Urinary bladder (tissue), 3 donors: ENCODE measurements at regions not wholly inside any gene's neighbourhood (a gene's known extent, or its start where the extent isn't known, plus 50 kb on each side); places are given as distances from the start of the nearest gene placed in this dataset.
A peak's percentile ranks its signal among the peaks of the same experiment; 100 is the strongest.

ENCODE experiments used
- DNase-seq: peaks from one replicate; pipeline ENCODE4 v3.0.0-alpha.2; 2015; ENCODE audit errors: extremely low spot score
- H3K27ac ChIP-seq: one replicate; pipeline ENCODE4 v1.5.1; 2013; ENCODE audit warnings: low read depth, mild to moderate bottlenecking, moderate library complexity
- H3K36me3 ChIP-seq: one replicate; pipeline ENCODE4 v1.6.1; 2013; ENCODE audit warnings: mild to moderate bottlenecking, moderate library complexity; ENCODE audit not compliant: insufficient read depth
- H3K4me1 ChIP-seq: one replicate; pipeline ENCODE4 v1.6.1; 2013; ENCODE audit warnings: mild to moderate bottlenecking, moderate library complexity; ENCODE audit not compliant: insufficient read depth
- H3K4me3 ChIP-seq: one replicate; pipeline ENCODE4 v1.5.1; 2013; ENCODE audit warnings: low read depth, low read length
- WGBS: extraction: QIAGEN DNeasy Blood & Tissue Kit; methylation state at CpG from one replicate; pipeline ENCODE4 v1.1.7; 2013; 5-methylcytosine and 5-hydroxymethylcytosine counted together
- donor health status: healthy with polysubstance abuse.
- donor health status: healthy.

GRCh38 chr2:173629076-173629475, 274.4 kb downstream of the CDCA7 start:
- no peaks in the 10 kb centered on the region for H3K4me1 ChIP-seq
- DNase-seq: no peak
- H3K27ac ChIP-seq: no peak overlapping the region
- H3K4me3 ChIP-seq: no peak overlapping the region
- no peaks in the 10 kb centered on the region for H3K36me3 ChIP-seq

GRCh38 chr2:173630425-173631126, 275.9 kb downstream of the CDCA7 start:
- 55% methylated on average over 9 of the region's 9 CpGs for WGBS
- H3K36me3 ChIP-seq: no peaks in the 10 kb centered on the region
- H3K27ac ChIP-seq: peak overlapping the region; percentile 77
- H3K4me3 ChIP-seq: no peak overlapping the region
- no peaks in the 10 kb centered on the region for H3K4me1 ChIP-seq
- no peak for DNase-seq

DNA sequence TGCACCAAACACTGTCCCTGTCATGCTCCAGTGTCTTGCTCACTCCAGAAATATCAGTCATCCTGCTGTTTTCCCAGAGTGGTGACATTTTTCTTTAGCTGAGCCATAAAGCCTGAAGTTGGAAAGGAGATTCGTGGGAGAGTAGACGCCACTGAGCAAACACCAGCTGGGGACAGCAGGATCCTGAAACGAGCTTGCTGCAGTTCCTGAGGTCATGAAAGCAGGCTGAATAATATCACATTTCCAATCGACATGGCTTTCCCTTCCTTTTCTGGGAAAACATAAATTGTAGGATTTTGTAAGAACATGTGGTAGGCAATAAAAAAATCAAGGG, 276.4 kb downstream of the CDCA7 start:
- no peak overlapping the region for H3K4me3 ChIP-seq
- H3K36me3 ChIP-seq: no peaks in the 10 kb centered on the region
- peak overlapping the region; percentile 56 for H3K27ac ChIP-seq
- no peaks in the 10 kb centered on the region for H3K4me1 ChIP-seq
- DNase-seq: no peak
- WGBS: 19% methylated on average over 4 of the region's 4 CpGs

GRCh38 chr2:173644146-173644545, 289.5 kb downstream of the CDCA7 start:
- no peak for DNase-seq
- Histone ChIP-seq H3K36me3 (no peaks in the 10 kb centered on the region), H3K4me1 (peaks cover 2% of the 10 kb centered on the region), H3K4me3 (no peak overlapping the region), H3K27ac (no peak overlapping the region)
- WGBS: 57% methylated on average over 3 of the region's 3 CpGs

- no peak overlapping the region for H3K4me3 ChIP-seq
- no peak for DNase-seq
- WGBS: 62% methylated on average over 8 of the region's 8 CpGs
- peaks cover 2% of the 10 kb centered on the region for H3K4me1 ChIP-seq
- H3K36me3 ChIP-seq: no peaks in the 10 kb centered on the region
- H3K27ac ChIP-seq: peak overlapping the region; percentile 0
Measured at GRCh38 chr2:173647681-173648311, 293.1 kb downstream of the CDCA7 start.

- no peaks in the 10 kb centered on the region for H3K36me3 ChIP-seq
- DNase-seq: no peak
- WGBS: 89% methylated on average over 2 of the region's 2 CpGs
- H3K4me3 ChIP-seq: no peak overlapping the region
- H3K4me1 ChIP-seq: peaks cover 2% of the 10 kb centered on the region
- peak overlapping the region; percentile 15 for H3K27ac ChIP-seq
Measured at GRCh38 chr2:173648816-173649215, 294.1 kb downstream of the CDCA7 start.

DNA sequence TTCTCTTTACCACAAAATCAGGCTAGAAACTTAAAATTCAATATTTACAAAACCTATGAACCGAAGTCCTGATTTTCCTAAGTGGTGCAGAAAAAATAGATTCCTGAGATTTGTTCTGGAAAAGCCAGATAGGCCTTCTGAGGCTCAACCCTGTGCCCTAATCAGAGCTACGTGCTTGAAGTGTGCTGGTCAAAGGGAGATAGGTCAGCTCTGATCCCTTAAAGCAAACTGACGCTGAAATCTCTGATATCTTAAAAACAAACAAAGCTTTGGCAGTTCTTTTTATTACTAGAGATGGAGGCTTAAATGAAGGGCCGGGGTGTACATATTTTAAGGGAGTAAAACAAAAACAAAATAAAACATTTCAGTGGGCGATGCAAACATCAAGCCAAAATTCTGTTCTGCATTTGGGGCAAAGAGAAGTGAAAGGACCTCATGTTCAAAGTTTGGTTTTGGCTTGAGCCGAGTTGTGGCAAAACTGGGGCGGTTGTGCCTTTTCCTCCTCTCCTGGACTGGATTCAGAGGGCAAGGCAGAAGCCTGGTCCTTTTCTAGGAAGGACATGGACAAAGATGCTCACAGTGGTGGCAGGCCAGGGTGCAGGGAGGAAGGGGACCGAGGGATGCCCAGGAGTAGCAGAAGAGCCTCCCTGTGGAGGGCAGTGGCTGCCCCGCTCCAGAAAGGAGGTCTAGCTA, 295.0 kb downstream of the CDCA7 start:
- Histone ChIP-seq H3K27ac (peak overlapping the region; percentile 62), H3K4me3 (no peak overlapping the region), H3K4me1 (peaks cover 2% of the 10 kb centered on the region), H3K36me3 (no peaks in the 10 kb centered on the region)
- DNase-seq: no peak
- WGBS: 45% methylated on average over 9 of the region's 9 CpGs

DNA sequence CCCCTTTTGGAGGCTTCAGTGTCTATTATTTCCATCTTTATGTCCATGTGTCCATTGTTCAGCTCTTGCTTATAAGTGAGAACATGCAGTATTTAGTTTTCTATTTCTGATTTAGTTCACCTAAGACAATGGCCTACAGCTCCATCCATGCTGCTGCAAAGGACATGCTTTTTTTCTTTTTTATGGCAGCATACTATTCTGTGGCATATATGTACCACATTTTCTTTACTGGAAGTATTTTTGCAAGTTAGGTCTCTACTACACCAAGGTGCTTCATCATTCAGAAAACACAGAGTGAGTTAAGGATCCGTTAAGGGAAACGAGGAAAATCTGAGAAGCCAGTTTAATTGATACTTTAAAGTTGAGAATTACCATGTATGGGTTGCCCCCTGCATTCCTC, 297.2 kb downstream of the CDCA7 start:
- H3K36me3 ChIP-seq: no peaks in the 10 kb centered on the region
- H3K27ac ChIP-seq: no peak overlapping the region
- no peak overlapping the region for H3K4me3 ChIP-seq
- WGBS: over 99% methylated on average over 2 of the region's 2 CpGs
- peaks cover 2% of the 10 kb centered on the region for H3K4me1 ChIP-seq
- DNase-seq: no peak

GRCh38 chr2:173652311-173652710, 297.6 kb downstream of the CDCA7 start:
- Histone ChIP-seq H3K36me3 (no peaks in the 10 kb centered on the region), H3K4me3 (no peak overlapping the region), H3K4me1 (peaks cover 2% of the 10 kb centered on the region), H3K27ac (no peak overlapping the region)
- DNase-seq: no peak
- WGBS: 35% methylated on average over 1 of the region's 1 CpG

DNA sequence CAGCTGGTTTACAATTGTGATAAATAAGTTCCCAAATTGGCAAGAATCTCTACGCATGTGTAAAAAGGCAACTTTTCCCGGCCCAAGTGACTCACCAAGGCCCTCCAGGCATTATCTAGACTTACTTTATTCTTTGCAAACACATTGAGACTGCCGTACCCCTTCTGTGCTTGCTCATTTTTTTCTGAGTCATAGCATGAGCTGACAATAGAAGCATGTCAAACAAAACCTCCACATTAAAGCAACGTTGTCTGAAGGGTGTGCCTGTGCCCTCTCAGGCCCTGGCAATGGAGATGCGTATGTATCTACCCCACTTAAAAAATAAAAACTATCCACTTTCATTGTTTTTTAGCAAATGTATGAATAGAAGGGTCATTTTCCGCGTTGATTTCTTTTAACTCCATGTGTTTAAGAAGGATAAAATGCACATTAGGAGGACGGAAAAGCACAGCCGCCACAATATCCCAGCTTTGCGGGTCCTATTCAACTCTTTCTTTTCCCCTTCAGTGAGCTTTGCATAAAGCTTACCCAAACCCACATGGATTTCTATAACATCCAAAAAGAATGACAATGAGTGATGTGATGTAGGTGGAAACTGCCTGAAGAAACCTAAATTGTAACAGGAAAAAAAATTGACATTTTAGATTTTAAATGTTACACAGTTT, 298.2 kb downstream of the CDCA7 start:
- no peak overlapping the region for H3K4me3 ChIP-seq
- H3K4me1 ChIP-seq: peaks cover 2% of the 10 kb centered on the region
- H3K27ac ChIP-seq: peak overlapping the region; percentile 63
- 51% methylated on average over 10 of the region's 10 CpGs for WGBS
- no peak for DNase-seq
- H3K36me3 ChIP-seq: no peaks in the 10 kb centered on the region

- peaks cover 2% of the 10 kb centered on the region for H3K4me1 ChIP-seq
- no peaks in the 10 kb centered on the region for H3K36me3 ChIP-seq
- peak overlapping the region; percentile 63 for H3K27ac ChIP-seq
- 90% methylated on average over 6 of the region's 6 CpGs for WGBS
- H3K4me3 ChIP-seq: no peak overlapping the region
- no peak for DNase-seq
Measured at GRCh38 chr2:173653432-173653805, 298.7 kb downstream of the CDCA7 start.

DNA sequence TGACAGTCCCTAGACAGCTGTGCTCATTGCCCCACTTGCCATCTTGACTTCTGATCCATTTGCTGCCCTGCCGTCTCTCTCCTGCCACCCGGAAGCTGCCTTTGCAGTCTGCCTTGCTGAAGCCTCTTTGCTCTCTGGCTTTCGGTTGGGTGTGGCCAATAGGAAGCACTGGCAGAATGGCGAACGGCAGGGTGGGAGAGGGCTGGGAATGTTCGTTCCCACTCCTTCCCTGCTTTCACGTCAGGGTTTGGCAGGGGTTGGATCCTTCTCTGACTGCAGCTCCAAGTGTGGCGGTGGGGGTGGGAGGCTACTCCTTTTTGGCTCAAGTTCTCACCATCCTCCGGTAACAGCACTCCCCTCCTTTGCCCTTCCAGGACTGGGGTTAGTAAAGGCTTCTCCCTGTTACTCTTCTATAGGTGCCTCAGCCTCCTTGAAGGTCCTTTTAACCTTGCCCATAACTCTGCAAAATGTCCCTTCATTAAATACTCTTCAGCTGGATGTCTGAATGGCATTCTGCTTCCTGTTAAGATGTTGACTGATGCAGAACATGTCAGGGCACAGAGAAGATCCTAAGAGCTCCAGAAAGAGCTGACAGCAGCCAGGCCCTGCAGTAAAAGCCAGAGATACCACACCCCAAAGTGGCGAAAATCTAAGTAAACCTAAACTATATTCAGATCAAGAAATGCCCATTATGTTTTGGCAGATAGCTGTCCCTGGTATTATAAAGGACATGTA, 299.7 kb downstream of the CDCA7 start:
- H3K4me1 ChIP-seq: no peaks in the 10 kb centered on the region
- H3K36me3 ChIP-seq: no peaks in the 10 kb centered on the region
- DNase-seq: no peak
- 68% methylated on average over 10 of the region's 10 CpGs for WGBS
- H3K4me3 ChIP-seq: no peak overlapping the region
- no peak overlapping the region for H3K27ac ChIP-seq

DNA sequence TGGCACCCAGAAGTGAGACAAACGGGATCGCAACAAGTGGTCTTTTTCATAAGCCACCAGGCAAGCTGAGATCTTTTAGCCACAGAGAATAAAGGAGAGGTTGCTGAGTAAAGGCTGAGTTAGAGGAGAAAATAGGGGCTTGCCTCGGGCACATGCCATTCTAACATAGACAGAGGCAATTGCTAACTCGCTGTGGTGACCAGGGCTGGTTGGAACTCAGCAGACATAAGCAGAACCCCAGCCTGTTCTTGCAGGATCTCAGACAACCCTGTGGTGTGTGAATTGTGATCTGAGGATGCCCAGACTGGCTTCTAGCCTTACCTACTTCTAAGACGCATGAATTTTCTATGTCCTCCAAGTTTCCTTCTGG, 300.2 kb downstream of the CDCA7 start:
- WGBS: 91% methylated on average over 5 of the region's 5 CpGs

More for the DNA sequence above, 300.2 kb downstream of the CDCA7 start:
- H3K4me1 ChIP-seq: no peaks in the 10 kb centered on the region
- no peak overlapping the region for H3K4me3 ChIP-seq
- no peak for DNase-seq
- H3K27ac ChIP-seq: no peak overlapping the region
- no peaks in the 10 kb centered on the region for H3K36me3 ChIP-seq
